AG10803 (cell line): ENCODE measurements at regions not wholly inside any gene's neighbourhood (a gene's known extent, or its start where the extent isn't known, plus 50 kb on each side); places are given as distances from the start of the nearest gene placed in this dataset.
A peak's percentile ranks its signal among the peaks of the same experiment; 100 is the strongest.

Source experiments
- DNase-seq: peaks from one replicate; pipeline ENCODE4 v3.0.0; 2010; ENCODE audit warnings: low read depth
- H3K4me3 ChIP-seq: 2 replicates; pipeline ENCODE4 v1.5.1; 2011; ENCODE audit warnings: mild to moderate bottlenecking, low read length, control low read depth
- TF ChIP-seq, protein P1 (sequence below): conservative IDR thresholded peaks from 2 replicates; pipeline ENCODE4 v1.5.1; 2011; ENCODE audit warnings: mild to moderate bottlenecking, low read length, control low read depth, inconsistent platforms

DNA sequence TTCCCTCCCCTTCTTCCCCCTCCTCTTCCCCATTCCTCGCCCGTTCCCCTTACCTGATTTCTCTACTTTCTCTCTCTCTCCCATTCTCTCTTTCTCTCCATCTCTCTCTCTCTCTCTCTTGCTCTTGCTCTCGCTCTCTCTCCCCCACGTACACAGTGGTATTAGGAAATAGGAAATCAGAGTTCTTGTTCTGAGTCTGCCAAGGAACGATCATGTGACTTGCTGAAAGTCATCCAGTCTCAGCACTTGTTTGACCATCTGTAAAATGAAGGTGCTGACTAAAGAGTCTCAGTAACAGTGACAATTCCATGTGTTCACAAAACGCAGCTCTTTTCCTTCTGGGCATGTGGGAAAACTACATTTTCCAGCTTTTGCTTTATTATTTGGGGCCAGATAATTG lies 445.0 kb upstream of the TGFBR2 start:
- H3K4me3 ChIP-seq, result no peak overlapping the region
- DNase-seq, result peak; percentile 92
- TF ChIP-seq, protein P1, sequence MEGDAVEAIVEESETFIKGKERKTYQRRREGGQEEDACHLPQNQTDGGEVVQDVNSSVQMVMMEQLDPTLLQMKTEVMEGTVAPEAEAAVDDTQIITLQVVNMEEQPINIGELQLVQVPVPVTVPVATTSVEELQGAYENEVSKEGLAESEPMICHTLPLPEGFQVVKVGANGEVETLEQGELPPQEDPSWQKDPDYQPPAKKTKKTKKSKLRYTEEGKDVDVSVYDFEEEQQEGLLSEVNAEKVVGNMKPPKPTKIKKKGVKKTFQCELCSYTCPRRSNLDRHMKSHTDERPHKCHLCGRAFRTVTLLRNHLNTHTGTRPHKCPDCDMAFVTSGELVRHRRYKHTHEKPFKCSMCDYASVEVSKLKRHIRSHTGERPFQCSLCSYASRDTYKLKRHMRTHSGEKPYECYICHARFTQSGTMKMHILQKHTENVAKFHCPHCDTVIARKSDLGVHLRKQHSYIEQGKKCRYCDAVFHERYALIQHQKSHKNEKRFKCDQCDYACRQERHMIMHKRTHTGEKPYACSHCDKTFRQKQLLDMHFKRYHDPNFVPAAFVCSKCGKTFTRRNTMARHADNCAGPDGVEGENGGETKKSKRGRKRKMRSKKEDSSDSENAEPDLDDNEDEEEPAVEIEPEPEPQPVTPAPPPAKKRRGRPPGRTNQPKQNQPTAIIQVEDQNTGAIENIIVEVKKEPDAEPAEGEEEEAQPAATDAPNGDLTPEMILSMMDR, result no peak

DNA sequence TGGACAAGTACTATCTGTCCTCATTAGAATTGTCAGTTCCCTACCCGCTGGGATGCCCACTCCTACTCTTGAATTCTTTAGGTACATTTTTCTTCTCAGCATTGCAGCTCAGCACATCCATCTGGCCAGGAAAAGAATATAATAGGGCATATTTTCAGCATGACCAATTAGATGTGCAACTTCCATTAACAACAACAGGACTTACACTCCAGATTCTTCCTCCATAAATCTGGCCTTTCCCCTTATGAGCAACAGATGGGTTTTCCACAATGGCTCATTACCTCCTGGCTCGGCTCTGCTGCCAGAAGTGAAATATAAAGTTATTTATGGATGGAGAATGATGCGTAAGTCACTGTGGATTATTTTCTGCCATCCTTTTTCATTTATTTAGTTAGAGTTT lies 443.8 kb upstream of the TGFBR2 start:
- TF ChIP-seq, protein P1, result no peak
- peak; percentile 98 for DNase-seq
- no peak overlapping the region for H3K4me3 ChIP-seq

DNA sequence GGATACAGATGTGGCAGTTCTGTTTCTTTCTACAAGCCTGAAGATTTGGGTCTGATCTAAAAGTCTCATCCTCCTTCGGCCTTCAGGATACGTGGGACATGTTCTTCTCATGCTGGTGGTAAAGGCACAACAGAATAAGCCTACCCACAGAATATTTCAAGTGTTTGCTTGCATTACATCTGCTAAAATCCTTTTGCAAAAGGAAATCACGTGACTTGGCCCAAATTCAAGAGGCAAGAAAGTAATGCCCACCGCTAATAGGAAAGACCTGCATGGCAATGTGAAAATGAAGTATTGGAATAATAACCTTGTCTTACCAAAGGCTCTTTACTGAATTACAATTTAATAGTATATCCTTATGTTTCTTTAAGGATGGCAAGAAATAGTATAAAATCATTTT lies 439.9 kb upstream of the TGFBR2 start:
- H3K4me3 ChIP-seq, result no peak overlapping the region
- no peak for DNase-seq
- TF ChIP-seq, protein P1, result no peak

DNA sequence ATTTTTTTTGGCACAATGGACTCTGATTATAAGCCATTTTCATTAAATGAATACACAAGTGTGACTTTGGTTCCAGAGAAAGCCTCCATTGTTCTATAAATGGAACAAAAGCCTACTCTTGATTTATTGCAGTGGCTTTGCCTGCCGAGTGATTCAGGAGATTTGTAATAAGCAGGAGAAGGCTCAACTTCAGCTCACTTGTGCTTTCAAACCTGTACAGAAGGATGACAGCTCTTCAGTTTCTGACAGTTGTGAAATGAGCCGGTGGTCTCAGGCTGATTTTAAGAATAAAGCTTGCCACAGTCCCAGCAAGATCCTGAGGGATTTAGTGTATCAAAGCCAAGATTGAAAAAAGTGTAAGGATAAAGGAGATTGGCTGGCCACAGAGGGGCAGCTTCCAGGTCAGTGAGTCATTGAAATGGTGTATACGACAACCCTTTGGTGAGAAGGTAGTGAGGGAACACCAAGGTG lies 438.8 kb upstream of the TGFBR2 start:
- TF ChIP-seq, protein P1, result no peak
- DNase-seq, result peak; percentile 49
- no peak overlapping the region for H3K4me3 ChIP-seq

DNA sequence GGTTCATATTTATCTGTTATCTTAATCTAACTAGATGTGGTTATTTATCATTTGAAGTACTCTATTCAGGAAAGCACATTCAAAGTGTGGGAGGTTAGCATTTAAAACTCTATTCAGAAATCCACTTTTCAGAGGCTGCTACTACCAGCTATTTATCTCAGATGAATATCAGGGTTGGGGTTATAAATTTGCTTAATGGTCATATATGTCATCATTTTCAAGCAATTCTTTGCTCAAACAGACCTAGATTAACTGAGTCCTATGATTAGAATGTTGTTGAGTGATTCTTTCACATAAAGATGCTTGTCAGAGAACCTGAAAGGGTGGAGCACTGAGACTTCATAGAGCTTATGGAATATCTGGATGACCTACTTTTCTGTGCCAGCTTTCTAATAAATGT lies 436.9 kb upstream of the TGFBR2 start:
- TF ChIP-seq, protein P1, result no peak
- no peak overlapping the region for H3K4me3 ChIP-seq
- no peak for DNase-seq

DNA sequence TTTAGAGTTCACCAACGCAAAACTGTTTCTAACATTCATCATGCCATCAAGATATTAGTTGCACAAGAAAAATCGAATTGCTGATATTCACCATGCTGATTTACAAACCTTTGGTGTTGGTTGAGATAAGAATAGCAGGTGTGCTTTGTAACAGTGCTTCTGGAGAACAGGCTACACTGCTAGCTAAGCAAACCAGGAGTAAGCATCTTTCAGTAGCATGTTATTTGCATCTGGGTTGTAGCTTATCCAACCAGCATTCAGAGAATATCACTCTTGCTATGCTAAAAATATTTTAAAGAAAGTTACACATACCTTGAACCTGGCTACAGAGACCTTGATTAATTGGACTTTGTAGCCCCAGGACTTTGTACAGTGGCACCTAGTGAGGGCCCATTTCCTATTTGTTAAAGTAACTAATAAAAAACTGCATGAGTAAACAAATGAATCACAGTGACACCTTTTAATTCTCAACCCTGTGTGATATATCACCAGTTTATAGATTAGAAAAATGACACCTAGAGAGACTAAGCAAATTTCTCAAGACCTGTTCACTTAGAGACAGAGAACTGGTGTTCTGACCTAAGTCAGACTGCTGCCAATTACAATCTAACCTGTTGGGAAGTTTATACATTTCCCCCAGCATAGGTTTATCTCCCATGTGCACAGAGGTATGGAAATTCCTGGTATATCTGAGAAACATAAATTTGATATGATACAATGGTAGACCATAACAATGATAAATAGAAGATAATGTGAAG lies 435.5 kb upstream of the TGFBR2 start:
- H3K4me3 ChIP-seq, result no peak overlapping the region
- no peak for DNase-seq
- TF ChIP-seq, protein P1, result no peak

DNA sequence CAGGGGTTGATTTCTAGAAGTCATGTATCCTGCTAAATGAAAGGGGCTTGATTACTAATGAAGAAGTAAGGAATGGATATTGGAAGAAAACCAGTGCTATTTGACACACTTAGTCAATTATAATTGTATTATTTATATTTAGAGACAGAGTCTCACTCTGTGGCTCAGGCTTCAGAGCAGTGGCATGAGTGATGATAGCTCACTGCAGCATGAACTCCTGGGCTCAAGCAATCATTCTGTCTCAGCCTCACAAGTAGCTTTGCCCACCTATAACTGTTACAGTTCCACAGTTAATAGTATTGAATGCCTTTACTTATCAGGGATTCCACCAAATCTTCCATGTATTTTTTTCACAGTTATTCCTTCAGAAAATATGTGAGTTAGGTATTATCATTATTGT lies 432.0 kb upstream of the TGFBR2 start:
- DNase-seq, result no peak
- H3K4me3 ChIP-seq, result no peak overlapping the region
- TF ChIP-seq, protein P1, result no peak
